MM.1S (cell line): ENCODE measurements at regions not wholly inside any gene's neighbourhood (a gene's known extent, or its start where the extent isn't known, plus 50 kb on each side); places are given as distances from the start of the nearest gene placed in this dataset.

Experiments used
- DNase-seq: peaks from one replicate; pipeline ENCODE4 v3.0.0-alpha.2; 2015
- H2AFZ ChIP-seq: fragments of 300-600 bp; sonication (generic); 2 replicates; pipeline ENCODE4 v1.6.0; 2016; ENCODE audit warnings: antibody characterized with exemption, low read length
- H3F3A ChIP-seq: fragments of 300-600 bp; sonication (generic); 2 replicates; pipeline ENCODE4 v1.6.1; 2016; ENCODE audit warnings: mild to moderate bottlenecking, antibody characterized with exemption, low read length, moderate library complexity, mixed read lengths; ENCODE audit not compliant: insufficient read depth
- H3K27ac ChIP-seq: fragments of 300-600 bp; sonication (generic); 2 replicates; pipeline ENCODE4 v1.5.1; 2016; ENCODE audit warnings: mild to moderate bottlenecking, low read length
- H3K27me3 ChIP-seq: fragments of 300-600 bp; sonication (generic); replicated peaks from 2 replicates; pipeline ENCODE4 v1.6.0; 2016; ENCODE audit warnings: low read length; ENCODE audit not compliant: insufficient read depth
- H3K36me3 ChIP-seq: fragments of 300-600 bp; sonication (generic); replicated peaks from 2 replicates; pipeline ENCODE4 v1.6.1; 2016; ENCODE audit warnings: mild to moderate bottlenecking, low read length, mixed read lengths; ENCODE audit not compliant: insufficient read depth
- H3K4me1 ChIP-seq: fragments of 300-600 bp; sonication (generic); 2 replicates; pipeline ENCODE4 v1.6.1; 2016; ENCODE audit warnings: low read length, mixed read lengths
- H3K4me2 ChIP-seq: fragments of 300-600 bp; sonication (generic); 2 replicates; pipeline ENCODE4 v1.6.0; 2016; ENCODE audit warnings: low read depth, low read length
- H3K4me3 ChIP-seq: fragments of 300-600 bp; sonication (generic); 2 replicates; pipeline ENCODE4 v1.5.1; 2016; ENCODE audit warnings: low read length, mixed read lengths
- H3K79me2 ChIP-seq: fragments of 300-600 bp; sonication (generic); 2 replicates; pipeline ENCODE4 v1.6.1; 2016; ENCODE audit warnings: mixed run types, low read length, mixed read lengths
- H3K9ac ChIP-seq: fragments of 300-600 bp; sonication (generic); 2 replicates; pipeline ENCODE4 v1.6.1; 2016; ENCODE audit warnings: low read length, mixed read lengths
- H3K9me2 ChIP-seq: fragments of 300-600 bp; sonication (generic); replicated peaks from 2 replicates; pipeline ENCODE4 v1.6.1; 2016; ENCODE audit warnings: mild to moderate bottlenecking, low read length, mixed read lengths; ENCODE audit not compliant: insufficient read depth
- H3K9me3 ChIP-seq: fragments of 300-600 bp; sonication (generic); replicated peaks from 2 replicates; pipeline ENCODE4 v1.6.1; 2016; ENCODE audit warnings: mild to moderate bottlenecking, low read length, mixed read lengths; ENCODE audit not compliant: insufficient read depth
- H4K20me1 ChIP-seq: fragments of 300-600 bp; sonication (generic); 2 replicates; pipeline ENCODE4 v1.6.1; 2016; ENCODE audit warnings: mild to moderate bottlenecking, low read length, moderate library complexity, mixed read lengths; ENCODE audit not compliant: insufficient read depth
- CTCF ChIP-seq: fragments of 300-600 bp; sonication (generic); IDR thresholded peaks from 2 replicates; pipeline ENCODE4 v1.5.1; 2016; ENCODE audit warnings: antibody characterized with exemption, low read length, mixed read lengths
- EZH2 ChIP-seq: fragments of 300-600 bp; sonication (generic); optimal IDR thresholded peaks from 2 replicates; pipeline ENCODE3; 2017; ENCODE audit warnings: low read depth, mild to moderate bottlenecking, antibody characterized with exemption, low read length, mixed read lengths
- EZH2phosphoT487 ChIP-seq: fragments of 300-600 bp; sonication (generic); IDR thresholded peaks from 2 replicates; pipeline ENCODE4 v1.6.1; 2018; ENCODE audit warnings: antibody characterized with exemption, low read length

- H3K27me3 ChIP-seq, result no peaks in the 10 kb centered on the region
- no peak overlapping the region for H3K4me2 ChIP-seq
- no peaks in the 10 kb centered on the region; the same call in 1 of the 2 replicates for H3K79me2 ChIP-seq
- no peaks in the 10 kb centered on the region for H3K36me3 ChIP-seq
- DNase-seq, result no peak
- H3K9ac ChIP-seq, result no peak overlapping the region
- no peaks in the 10 kb centered on the region for H4K20me1 ChIP-seq
- no peaks in the 10 kb centered on the region for H3K4me1 ChIP-seq
- no peak for TF ChIP-seq EZH2phosphoT487
- TF ChIP-seq CTCF, result no peak
- TF ChIP-seq EZH2, result no peak
- no peak overlapping the region for H2AFZ ChIP-seq
- H3K4me3 ChIP-seq, result no peak overlapping the region
- no peaks in the 10 kb centered on the region for H3K9me2 ChIP-seq
- no peak overlapping the region for H3K27ac ChIP-seq
- H3F3A ChIP-seq, result no peaks in the 10 kb centered on the region
- no peaks in the 10 kb centered on the region for H3K9me3 ChIP-seq
Measured at GRCh38 chr14:71395151-71395604, 487.9 kb downstream of the PCNX1 start.

DNA sequence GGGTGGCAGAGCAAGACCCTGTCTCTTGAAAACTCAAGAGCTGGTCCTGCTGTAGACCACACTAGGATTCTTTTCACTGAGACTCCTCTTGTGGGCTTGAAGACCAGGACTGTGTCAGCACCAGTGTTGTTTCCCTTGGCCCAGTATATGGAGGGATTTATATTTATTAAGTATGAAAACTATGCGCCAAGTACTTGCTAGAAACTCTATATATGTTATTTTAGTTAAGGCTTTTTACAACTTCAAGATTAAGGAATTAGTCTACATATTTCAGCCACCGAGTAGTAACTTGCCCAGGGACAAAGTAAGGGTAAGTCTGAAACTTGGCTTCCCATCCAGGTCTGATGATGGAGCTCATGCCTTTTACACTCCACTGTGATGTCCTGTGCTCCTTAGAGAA, 488.4 kb downstream of the PCNX1 start:
- Histone ChIP-seq H3K4me1 (no peaks in the 10 kb centered on the region), H3K36me3 (no peaks in the 10 kb centered on the region), H3K27me3 (no peaks in the 10 kb centered on the region), H2AFZ (no peak overlapping the region), H4K20me1 (no peaks in the 10 kb centered on the region), H3K9ac (no peak overlapping the region), H3K4me2 (no peak overlapping the region), H3K9me2 (no peaks in the 10 kb centered on the region), H3F3A (no peaks in the 10 kb centered on the region), H3K9me3 (no peaks in the 10 kb centered on the region), H3K4me3 (no peak overlapping the region), H3K27ac (no peak overlapping the region), H3K79me2 (no peaks in the 10 kb centered on the region; the same call in 1 of the 2 replicates)
- TF ChIP-seq EZH2phosphoT487, result no peak
- no peak for TF ChIP-seq EZH2
- no peak for TF ChIP-seq CTCF
- no peak for DNase-seq

- DNase-seq, result no peak
- Histone ChIP-seq H2AFZ (no peak overlapping the region), H4K20me1 (no peaks in the 10 kb centered on the region), H3K9me3 (no peaks in the 10 kb centered on the region), H3K36me3 (no peaks in the 10 kb centered on the region), H3K9ac (no peak overlapping the region), H3K4me1 (no peaks in the 10 kb centered on the region), H3K9me2 (no peaks in the 10 kb centered on the region), H3K4me3 (no peak overlapping the region), H3K4me2 (no peak overlapping the region), H3K79me2 (no peaks in the 10 kb centered on the region; the same call in 1 of the 2 replicates), H3F3A (no peaks in the 10 kb centered on the region), H3K27me3 (no peaks in the 10 kb centered on the region), H3K27ac (no peak overlapping the region)
- TF ChIP-seq EZH2 (no peak), CTCF (no peak), EZH2phosphoT487 (no peak)
Measured at GRCh38 chr14:71396050-71396677, 488.9 kb downstream of the PCNX1 start.
